ENCODE measurements at regions not wholly inside any gene's neighbourhood (a gene's known extent, or its start where the extent isn't known, plus 50 kb on each side); places are given as distances from the start of the nearest gene placed in this dataset.
"Not testable (repeated sequence)": the region's sequence is repeated elsewhere in the genome, so short reads cannot be mapped to it uniquely, and the experiment has no call there.

- no peak for DNase-seq (ENCODE audit: low read depth)
Observed at GRCh38 chr11:38562562-38562961, 1964.5 kb upstream of the RAG2 start.

GRCh38 chr11:38553148-38553547 lies 1955.1 kb upstream of the RAG2 start:
- no peak for DNase-seq (ENCODE audit: low read depth)

GRCh38 chr11:38547462-38547861 lies 1949.4 kb upstream of the RAG2 start:
- no peak for DNase-seq (ENCODE audit: low read depth)

GRCh38 chr11:38543986-38544385 lies 1946.0 kb upstream of the RAG2 start:
- DNase-seq (ENCODE audit: low read depth): no peak

- no peak for DNase-seq (ENCODE audit: low read depth)
Observed at GRCh38 chr11:38543311-38543710, 1945.3 kb upstream of the RAG2 start.

- no peak for DNase-seq (ENCODE audit: low read depth)
Observed at GRCh38 chr11:38538866-38539680, 1941.0 kb upstream of the RAG2 start.

- no peak for DNase-seq (ENCODE audit: low read depth)
Observed at GRCh38 chr11:38530226-38530625, 1932.2 kb upstream of the RAG2 start.

- DNase-seq (ENCODE audit: low read depth): no peak
Observed at GRCh38 chr11:38524945-38525344, 1926.9 kb upstream of the RAG2 start.

- DNase-seq (ENCODE audit: low read depth): no peak
Observed at GRCh38 chr11:38517991-38518390, 1920.0 kb upstream of the RAG2 start.

GRCh38 chr11:38512830-38513229 lies 1914.8 kb upstream of the RAG2 start:
- not testable (repeated sequence) for DNase-seq (ENCODE audit: low read depth)

- no peak for DNase-seq (ENCODE audit: low read depth)
Observed at GRCh38 chr11:38510041-38510440, 1912.0 kb upstream of the RAG2 start.

- no peak for DNase-seq (ENCODE audit: low read depth)
Observed at GRCh38 chr11:38503876-38504275, 1905.8 kb upstream of the RAG2 start.

GRCh38 chr11:38498721-38499120 lies 1900.7 kb upstream of the RAG2 start:
- DNase-seq (ENCODE audit: low read depth): no peak

- no peak for DNase-seq (ENCODE audit: low read depth)
Observed at GRCh38 chr11:38491986-38492385, 1894.0 kb upstream of the RAG2 start.

- DNase-seq (ENCODE audit: low read depth): no peak
Observed at GRCh38 chr11:38481391-38481790, 1883.4 kb upstream of the RAG2 start.

- DNase-seq (ENCODE audit: low read depth): no peak
Observed at GRCh38 chr11:38476808-38477575, 1879.0 kb upstream of the RAG2 start.

- no peak for DNase-seq (ENCODE audit: low read depth)
Observed at GRCh38 chr11:38461751-38462150, 1863.7 kb upstream of the RAG2 start.

- DNase-seq (ENCODE audit: low read depth): no peak
Observed at GRCh38 chr11:38460896-38461295, 1862.9 kb upstream of the RAG2 start.

- no peak for DNase-seq (ENCODE audit: low read depth)
Observed at GRCh38 chr11:38460429-38460828, 1862.4 kb upstream of the RAG2 start.

GRCh38 chr11:38456371-38456770 lies 1858.3 kb upstream of the RAG2 start:
- no peak for DNase-seq (ENCODE audit: low read depth)

GRCh38 chr11:38448284-38448683 lies 1850.2 kb upstream of the RAG2 start:
- no peak for DNase-seq (ENCODE audit: low read depth)

GRCh38 chr11:38446336-38446735 lies 1848.3 kb upstream of the RAG2 start:
- DNase-seq (ENCODE audit: low read depth): no peak

GRCh38 chr11:38438091-38438490 lies 1840.1 kb upstream of the RAG2 start:
- no peak for DNase-seq (ENCODE audit: low read depth)
